C4-2B (cell line): ENCODE measurements at regions not wholly inside any gene's neighbourhood (a gene's known extent, or its start where the extent isn't known, plus 50 kb on each side); places are given as distances from the start of the nearest gene placed in this dataset.

Experiments
- H3K27ac ChIP-seq: fragments of 450-650 bp; 2 replicates; pipeline ENCODE4 v1.5.1; 2017
- CTCF ChIP-seq: fragments of 450-650 bp; conservative IDR thresholded peaks from 2 replicates; pipeline ENCODE4 v1.5.1; 2017; ENCODE audit warnings: mild to moderate bottlenecking
- ZFX ChIP-seq: fragments of 450-650 bp; IDR thresholded peaks from 2 replicates; pipeline ENCODE4 v1.6.1; 2017

- TF ChIP-seq CTCF (no peak), ZFX (no peak)
- H3K27ac ChIP-seq, result no peak overlapping the region
Measured at GRCh38 chr4:31075969-31076368, 355.8 kb downstream of the PCDH7 start.

GRCh38 chr4:31078661-31079060 is 358.5 kb downstream of the PCDH7 start:
- H3K27ac ChIP-seq, result no peak overlapping the region
- no peak for TF ChIP-seq ZFX

- H3K27ac ChIP-seq, result no peak overlapping the region
- TF ChIP-seq CTCF (no peak), ZFX (no peak)
Measured at GRCh38 chr4:31080887-31081286, 360.7 kb downstream of the PCDH7 start.

DNA sequence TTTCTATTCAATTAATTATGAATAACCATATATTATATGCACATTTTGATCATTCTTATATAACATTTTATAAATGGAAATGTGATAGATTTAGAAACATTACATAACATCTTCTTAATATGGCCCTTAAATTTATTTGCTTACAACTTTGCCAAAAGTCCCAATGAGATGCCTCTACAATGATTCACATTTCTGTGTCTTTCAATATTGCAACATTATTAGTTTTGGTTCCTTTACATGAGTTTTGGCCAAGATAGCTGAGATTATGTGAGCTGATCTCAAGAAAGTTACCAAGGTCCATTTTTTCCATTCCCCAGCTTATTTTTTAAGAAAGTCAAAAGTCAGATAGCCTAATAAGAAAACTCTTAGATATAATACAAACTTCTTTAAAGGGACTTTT is 361.2 kb downstream of the PCDH7 start:
- TF ChIP-seq CTCF, result no peak
- no peak for TF ChIP-seq ZFX
- H3K27ac ChIP-seq, result no peak overlapping the region

GRCh38 chr4:31083456-31083855 is 363.3 kb downstream of the PCDH7 start:
- TF ChIP-seq ZFX (no peak), CTCF (no peak)
- H3K27ac ChIP-seq, result no peak overlapping the region

DNA sequence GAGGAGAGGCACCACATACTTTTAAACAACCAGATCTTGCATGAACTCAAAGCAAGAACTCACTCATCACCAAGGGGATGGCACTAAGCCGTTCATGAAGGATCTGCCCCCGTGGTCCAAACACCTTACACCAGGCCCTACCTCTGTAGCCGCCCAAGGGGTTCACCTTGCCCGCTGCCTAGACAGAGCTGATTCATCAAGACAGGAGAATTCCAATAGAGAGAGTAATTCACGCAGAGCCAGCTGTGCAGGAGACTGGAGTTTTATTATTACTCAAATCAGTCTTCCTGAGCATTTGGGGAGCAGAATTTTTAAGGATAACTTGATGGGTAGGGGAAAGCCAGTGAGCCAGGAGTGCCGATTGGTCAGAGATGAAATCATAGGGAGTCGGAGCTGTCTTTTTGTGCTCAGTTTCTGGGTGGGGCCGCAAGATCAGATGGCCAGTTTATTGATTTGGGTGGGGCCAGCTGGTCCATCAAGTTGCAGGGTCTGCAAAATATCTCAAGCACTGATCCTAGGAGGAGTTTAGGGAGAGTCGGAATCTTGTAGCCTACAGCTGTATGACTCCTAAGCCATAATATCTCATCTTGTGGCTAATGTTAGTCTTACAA is 364.7 kb downstream of the PCDH7 start:
- no peak for TF ChIP-seq CTCF
- TF ChIP-seq ZFX, result no peak
- no peak overlapping the region for H3K27ac ChIP-seq

DNA sequence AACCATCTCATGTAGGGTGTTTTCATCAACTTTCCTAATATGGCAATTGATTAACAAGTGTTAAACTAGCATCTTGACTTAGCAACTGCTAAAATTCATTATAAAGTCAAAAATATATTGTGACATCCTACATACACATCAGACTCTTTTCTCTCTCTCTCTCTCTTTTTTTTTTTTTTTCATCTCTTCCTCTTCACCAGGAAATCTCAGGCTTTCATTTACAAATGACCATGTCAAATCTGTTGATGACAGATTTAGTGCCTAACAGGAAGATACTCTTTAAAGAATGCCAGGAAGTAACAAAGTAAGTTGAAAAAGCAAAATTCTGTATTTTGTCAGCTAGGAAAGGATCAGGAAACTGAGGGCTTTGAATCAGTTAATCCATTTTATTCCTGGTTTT is 365.5 kb downstream of the PCDH7 start:
- no peak overlapping the region for H3K27ac ChIP-seq
- TF ChIP-seq ZFX (no peak), CTCF (no peak)

DNA sequence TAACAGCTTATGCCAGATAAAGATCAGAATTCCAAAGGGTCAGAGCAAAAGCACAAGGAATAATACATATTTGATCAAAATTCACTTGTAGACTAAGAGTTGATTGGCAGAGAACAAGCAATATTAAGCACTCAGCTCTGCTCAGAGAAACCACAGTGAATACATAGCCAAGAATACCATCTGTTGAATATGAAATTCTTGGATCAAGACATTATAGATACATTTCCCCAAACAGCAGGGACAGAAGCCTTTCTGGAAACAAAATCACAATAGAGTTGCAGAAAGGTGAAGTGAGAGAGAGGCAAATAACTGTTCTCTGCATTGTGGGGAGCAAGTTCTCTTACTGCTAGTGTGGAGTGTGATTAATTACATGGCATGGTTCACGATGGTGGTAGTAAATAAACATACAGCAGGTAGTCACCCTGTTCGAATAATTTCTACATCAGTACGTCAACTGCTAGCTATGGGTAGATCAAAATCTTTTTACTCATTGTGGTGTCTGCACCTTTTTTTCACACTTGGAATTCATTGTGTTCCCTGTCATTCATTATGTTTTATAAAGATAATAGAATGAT is 366.7 kb downstream of the PCDH7 start:
- TF ChIP-seq CTCF, result no peak
- no peak for TF ChIP-seq ZFX

More for the DNA sequence above, 366.7 kb downstream of the PCDH7 start:
- no peak overlapping the region for H3K27ac ChIP-seq
